ENCODE measurements at regions not wholly inside any gene's neighbourhood (a gene's known extent, or its start where the extent isn't known, plus 50 kb on each side); places are given as distances from the start of the nearest gene placed in this dataset.
"Not testable (repeated sequence)": the region's sequence is repeated elsewhere in the genome, so short reads cannot be mapped to it uniquely, and the experiment has no call there.

DNA sequence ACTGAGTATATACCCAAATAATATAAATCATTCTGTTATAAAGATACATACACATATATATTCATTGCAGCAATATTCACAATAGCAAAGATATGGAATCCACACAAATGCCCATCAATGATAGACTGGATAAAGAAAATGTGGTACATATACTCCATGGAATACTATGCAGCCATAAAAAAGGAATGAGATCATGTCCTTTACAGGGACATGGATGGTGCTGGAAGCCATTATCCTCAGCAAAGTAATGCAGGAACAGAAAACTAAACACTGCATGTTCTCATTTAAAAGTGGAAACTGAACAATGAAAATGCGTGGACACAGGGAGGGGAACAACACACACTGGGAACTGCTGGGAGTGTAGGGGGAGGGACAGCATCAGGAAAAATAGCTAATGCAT lies 1344.2 kb downstream of the AMY1C start:
- intact Hi-C loops (cut with micrococcal nuclease): not testable (repeated sequence)

DNA sequence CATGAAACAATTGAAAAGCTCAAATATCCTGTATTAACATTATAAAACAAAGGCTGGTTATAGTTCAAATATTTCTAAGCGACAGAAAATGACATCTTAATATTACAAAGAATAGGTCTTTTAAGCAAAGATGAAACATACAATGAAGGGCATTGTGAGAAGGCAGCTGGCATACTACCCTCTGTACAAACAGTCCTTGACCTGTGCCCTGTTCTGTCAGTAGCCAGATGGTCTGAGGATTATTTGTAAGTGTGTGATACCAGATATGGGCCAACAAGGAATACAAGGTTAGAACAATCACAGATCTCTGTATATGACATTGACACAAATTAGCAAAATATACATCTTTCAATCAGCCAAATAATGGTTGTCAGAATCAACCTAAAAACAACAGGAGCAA lies 1350.4 kb downstream of the AMY1C start:
- intact Hi-C loops (cut with micrococcal nuclease): no loop called here

DNA sequence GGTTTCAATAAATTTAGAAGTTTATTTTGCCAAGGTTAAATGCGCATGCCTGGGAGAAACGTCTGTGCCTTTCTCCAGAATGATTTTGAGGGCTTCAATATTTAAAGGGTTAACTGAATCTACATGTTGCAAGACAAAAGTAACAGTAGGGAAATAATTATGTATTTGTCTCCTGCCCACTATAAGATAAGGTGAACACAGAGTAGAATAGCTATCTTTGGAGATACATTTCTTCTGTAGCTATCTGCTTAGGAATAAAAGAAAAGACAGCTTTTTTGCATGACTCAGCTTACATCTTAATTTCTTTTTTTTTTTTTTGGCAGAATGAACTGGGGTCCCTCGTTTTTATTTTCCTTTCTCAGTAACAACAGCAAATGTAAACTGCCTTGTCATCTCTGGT lies 1351.6 kb downstream of the AMY1C start:
- intact Hi-C loops (cut with micrococcal nuclease): no loop called here

DNA sequence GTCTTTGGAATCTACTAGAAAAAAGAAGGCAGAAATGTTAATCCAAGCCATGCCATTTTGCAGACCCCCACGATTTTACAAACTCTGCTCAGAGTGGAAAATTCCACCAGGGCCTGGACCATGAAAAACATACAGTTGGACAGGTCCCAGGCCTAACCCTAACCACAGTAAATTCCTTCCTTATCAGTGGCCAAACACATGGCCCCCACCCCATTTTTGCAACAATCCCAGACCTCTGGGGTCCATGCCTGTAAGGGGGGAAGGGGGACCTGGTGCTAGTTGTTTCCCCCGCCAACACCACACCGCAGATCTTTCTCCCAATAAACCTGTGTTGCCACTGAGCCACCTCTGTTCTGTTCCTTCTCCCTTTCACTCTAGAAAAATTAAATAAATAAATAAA lies 1352.7 kb downstream of the AMY1C start:
- intact Hi-C loops (cut with micrococcal nuclease): no loop called here

DNA sequence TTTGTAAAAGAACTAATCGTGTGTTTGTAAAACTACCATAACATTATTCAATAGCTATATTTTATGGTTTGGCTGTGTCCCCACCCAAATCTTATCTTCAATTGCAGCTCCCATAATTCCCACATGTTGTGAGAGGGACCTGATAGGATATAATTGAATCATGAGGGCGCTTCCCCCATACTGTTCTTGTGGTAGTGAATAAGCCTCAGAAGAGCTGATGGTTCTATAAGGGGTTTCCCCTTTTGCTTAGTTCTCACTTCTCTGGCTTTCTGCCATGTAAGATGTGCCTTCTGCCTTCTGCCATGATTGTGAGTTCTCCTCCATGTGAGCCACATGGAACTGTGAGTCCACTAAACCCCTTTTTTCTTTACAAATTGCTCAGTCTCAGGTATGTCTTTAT lies 1372.3 kb downstream of the AMY1C start:
- intact Hi-C loops (cut with micrococcal nuclease): no loop called here

DNA sequence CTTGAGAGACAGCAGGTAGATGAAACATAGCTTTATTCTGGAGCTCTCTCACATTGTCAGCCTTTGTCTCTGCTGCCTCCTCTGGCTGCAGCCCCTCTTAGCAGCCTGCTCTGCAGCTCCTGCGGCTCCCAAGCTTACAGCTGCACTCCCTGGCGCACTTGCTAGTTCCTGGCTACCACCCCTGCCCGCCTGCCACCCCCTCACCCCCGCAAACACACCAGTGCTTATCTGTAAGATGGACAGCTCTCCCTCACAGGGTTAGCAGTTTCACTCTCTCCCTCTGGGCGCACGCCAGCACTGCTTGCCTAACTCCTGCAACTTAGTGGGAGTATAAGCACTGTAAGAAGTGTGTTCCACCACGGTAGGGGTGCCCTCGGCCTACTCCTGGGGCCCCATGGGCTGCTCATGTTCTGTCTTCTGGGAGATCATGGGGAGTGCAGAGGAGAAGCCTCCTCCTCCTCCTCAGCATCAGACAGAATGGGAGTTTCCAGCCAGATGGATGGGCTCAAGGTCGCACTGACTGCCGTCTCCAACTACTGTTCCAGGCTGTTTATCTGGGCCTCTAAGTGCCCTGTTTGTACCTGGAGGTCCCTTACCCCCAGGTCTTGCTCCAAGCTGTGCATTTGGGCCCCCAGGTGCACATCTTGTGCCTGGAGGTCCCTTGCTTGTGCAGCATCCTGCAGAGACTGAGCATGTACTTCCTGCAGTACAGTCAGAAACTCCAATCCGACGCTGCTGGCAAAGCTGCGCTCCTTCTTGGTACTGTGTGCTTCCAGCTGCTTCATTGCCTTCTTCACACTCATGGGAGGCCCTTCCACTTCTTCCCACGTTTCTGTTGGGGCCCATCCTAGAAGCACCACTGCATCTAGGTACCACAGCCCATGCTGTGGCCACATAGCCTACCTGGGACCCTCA lies 1388.1 kb downstream of the AMY1C start:
- intact Hi-C loops (cut with micrococcal nuclease): no loop called here

DNA sequence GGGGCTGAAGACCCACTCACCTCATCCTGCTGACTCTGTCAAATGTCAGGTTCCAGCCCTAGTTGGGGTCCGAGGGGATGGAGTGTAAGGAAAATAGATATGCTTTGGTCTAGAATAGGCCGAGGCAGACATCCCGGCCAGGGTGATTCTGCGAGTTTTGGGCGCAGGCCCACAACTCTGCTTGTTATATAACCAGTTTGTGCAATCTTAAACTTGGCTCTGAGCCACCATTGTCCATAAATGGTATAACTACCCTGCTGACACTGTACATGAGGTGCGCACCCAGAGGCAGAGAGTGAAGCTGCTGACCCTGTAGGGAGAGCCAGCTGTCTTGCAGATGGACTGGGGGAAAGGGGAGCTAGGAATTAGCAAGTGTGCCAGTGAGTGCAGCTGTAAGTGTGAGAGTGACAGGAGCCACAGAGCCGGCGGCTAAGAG lies 1388.8 kb downstream of the AMY1C start:
- intact Hi-C loops (cut with micrococcal nuclease): no loop called here

DNA sequence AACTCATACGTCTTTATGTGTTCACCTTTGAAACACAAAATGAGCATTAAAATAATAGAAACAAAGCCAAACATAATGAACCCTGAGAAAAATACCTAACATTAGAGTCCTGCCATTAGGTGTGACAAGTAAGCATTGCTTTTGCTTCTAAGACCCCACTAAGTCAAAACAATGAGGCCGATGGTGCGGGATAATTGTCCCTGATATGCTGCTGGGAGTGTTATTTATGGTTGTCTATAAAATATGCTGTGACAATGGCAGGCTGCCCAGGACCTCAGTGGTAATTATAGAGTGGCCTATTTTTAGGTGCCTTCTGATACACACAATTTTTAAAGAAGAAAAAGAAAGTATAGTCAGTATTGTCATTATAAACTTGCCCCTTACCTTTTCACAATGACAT lies 1423.1 kb downstream of the AMY1C start:
- intact Hi-C loops (cut with micrococcal nuclease): no loop called here

DNA sequence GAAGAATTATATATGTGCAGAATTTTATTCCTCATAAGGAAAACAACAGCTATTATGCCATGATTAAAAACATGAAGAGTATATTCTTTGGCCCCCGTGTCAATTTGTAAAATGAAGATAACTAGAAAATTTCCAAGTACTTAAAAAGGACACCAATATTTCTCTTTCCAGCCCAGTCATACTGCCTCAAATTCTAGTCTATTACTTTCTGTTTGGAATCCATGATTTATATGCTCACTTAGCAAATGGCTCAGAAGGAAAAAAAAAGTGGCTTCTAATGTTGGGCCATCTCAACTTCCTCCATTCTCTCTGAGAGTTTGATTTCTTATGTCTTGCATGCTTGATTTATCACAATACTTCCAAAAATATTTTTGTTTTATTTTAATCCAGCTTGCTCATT lies 1431.1 kb downstream of the AMY1C start:
- intact Hi-C loops (cut with micrococcal nuclease): no loop called here

DNA sequence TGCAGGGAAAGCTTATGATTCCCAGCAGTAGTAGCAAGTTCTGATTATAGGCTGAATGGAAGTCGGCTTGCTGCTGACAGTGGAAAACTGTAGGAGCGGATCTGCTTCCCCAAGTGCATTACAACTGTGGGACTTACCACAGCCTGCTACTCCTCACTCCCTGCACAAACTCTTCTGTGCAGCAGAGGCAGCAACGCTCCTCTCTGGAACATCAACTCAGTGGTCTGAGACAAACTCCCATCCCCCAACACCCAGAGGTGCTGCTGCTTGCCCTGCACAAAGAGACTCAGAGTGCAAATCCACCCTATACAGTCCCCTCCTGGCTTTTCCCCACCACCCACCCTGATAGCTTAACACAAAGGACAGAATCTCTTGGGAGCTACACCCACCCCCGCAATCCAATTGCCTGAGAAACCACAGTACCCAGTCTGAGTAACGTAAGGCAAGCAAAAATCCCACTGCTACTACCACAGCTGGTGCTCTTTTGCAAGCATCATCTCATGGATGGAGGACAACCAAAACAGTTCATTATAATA lies 1455.2 kb downstream of the AMY1C start:
- intact Hi-C loops (cut with micrococcal nuclease): no loop called here

DNA sequence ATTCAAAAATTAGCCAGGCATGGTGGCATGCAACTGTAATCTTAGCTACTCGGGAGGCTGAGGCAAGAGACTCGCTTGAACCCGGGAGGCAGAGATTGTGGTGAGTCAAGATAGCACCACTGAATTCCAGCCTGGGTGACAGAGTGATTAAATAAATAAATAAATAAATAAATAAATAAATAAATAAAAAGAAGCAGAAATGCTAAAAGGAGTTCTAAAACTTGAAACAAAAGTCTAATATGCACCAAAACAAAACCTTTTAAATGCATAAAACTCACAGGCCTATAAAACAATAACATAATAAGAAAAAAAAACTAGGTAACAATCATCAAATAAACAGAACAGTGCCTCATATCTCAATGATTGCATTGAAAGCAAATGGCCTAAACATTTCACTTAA lies 1458.9 kb downstream of the AMY1C start:
- intact Hi-C loops (cut with micrococcal nuclease): no loop called here

DNA sequence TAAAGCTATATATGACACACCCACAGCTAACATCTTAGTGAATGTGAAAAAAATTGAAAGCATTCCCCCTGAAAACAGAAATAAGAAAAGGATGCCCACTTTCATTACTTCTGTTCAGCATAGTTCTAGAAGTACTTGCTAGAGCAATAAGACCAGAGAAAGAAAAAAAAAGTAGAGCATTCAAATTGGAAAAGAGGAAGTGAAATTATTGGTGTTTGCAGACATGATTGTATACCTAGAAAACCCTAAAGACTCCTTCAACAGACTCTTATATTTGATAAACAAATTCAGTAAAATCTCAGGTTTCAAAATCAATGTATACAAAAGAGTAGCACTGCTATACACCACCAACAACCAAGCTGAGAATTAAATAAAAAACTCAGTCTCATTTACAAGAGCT lies 1461.0 kb downstream of the AMY1C start:
- intact Hi-C loops (cut with micrococcal nuclease): no loop called here

DNA sequence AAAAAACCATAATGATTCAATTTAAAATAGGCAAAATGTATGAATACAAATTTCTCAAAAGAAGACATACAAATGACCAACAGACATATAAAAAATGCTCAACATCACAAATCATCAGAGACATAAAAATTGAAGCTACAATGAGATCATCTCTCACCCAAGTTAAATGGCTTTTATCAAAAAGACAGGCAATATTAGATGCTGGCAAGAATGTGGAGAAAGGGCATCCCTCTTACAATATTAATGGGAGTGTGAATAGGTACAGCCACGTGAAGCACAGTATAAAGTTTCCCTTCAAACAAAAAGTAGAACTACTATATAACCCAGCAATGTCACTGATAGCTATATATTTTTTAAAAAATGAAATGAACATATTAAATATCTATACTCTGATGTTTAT lies 1481.7 kb downstream of the AMY1C start:
- intact Hi-C loops (cut with micrococcal nuclease): no loop called here

DNA sequence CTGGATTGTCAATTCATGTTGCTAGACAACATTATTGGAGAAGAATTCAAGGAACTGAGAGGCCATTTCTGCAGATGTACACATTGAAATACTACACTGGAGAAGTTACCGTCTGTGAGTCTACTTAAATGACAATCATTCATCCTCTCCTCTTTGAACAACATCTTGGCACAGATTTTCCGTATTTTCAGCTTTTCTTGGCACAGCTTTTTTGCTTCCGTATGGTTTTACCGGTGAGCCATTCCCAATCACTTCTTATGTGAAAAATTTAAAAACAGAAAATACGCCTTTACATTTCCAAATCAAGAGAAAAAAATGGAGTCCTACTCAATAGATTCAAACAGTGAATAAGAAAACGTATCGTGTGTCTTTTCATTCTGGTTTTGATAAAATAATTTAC lies 1493.7 kb downstream of the AMY1C start:
- intact Hi-C loops (cut with micrococcal nuclease): no loop called here

DNA sequence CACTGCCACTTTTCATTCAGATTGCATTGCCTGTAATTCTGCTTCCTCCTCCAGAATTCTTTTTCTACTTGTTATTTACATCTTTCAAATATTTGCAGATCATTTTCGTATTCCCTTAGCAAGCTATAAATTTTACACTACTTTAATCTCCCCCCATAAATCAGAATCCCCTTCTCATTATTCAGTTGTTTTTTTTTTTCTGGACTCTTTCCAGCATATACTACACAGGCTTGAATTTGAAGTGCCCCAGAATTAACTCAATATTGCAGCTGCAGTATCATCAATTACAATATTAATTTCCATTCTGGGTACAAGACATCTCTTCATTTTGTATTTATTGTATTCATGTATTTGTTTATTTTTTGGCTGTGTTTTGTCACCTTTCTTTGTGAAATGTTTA lies 1494.3 kb downstream of the AMY1C start:
- intact Hi-C loops (cut with micrococcal nuclease): no loop called here

DNA sequence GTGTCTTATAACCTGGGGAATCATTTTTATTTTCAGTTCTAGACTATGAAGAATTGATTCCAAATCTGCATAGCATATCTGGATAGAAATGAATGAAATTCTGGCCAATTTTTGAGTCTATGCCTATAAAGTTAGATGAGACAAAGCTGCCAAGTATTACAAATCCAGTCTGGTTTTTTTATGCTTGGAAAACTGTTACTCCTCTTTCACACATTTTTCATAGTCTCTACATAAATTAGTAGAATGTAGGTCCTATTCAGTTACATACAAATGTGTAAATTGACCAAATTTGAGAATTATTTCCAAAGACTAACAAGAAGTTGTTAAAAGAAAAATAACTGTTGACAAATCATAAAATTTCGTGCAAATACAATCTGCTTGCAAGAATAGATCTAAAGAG lies 1505.2 kb downstream of the AMY1C start:
- intact Hi-C loops (cut with micrococcal nuclease): no loop called here

DNA sequence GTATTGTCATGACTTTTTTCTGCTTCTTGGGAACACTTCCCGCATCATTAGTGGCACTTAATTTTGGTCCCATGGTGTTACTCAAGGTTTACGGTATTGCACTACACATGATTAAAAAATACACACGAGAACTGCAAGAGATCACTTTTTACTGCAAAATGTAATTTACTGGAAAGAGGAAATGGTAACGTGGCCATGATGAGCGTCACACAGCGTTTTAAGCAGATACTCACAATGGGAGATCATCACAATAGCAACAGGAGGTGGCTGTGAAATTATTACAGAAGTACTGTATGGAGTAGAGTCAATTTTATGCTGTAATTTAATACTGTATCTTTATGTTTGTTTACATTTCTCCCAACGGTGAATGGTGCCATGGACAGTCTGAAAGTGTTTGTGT lies 1510.3 kb downstream of the AMY1C start:
- intact Hi-C loops (cut with micrococcal nuclease): no loop called here

DNA sequence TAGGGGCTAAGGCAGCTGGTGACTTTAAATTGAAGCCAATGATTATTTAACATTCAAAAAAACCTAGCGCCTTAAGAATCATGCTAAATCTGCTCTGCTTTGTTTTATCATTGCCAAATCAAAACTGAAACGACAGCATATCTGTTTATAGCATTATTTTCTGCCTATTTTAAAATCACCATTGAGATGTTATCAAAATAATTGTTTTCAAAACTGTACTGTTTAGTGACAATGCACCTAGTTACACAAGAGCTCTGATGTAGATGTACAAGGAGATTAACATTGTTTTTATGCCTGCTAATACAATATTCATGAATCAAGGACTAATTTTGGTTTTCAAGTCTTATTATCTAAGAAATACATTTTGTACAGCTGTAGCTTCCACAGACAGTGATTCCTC lies 1521.3 kb downstream of the AMY1C start:
- intact Hi-C loops (cut with micrococcal nuclease): no loop called here

DNA sequence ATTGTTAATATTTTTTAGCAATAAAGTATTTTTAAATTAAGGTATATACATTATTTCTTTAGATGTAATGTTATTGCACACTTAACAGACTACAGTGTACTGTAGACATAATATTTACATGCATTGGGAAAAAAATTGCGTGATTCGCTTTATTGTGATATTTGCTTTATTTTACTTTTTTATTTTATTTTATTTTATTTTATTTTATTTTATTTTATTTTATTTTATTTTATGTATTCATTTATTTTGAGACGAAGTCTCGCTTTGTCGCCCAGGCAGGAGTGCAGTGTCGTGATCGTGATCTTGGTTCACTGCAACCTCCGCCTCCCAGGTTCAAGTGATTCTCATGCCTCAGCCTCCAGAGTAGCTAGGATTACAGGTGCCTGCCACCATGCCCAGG lies 1522.7 kb downstream of the AMY1C start:
- intact Hi-C loops (cut with micrococcal nuclease): not testable (repeated sequence)

DNA sequence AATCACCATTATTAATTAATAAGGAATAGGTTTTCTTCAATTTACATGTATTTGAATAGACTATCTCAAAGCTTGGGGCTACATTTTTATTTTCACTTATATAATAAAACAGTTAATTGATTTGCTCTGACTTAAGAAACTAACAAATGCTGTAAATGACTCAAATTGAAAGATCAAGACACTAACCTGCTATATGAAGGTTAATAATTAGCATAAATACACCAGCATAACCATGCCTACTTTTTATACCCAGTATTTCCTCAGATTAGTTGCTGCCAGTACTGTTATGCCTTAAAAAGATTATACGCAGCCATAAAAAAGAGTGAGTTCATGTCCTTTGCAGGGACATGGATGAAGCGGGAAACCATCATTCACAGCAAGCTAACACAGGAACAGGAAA lies 1545.1 kb downstream of the AMY1C start:
- intact Hi-C loops (cut with micrococcal nuclease): no loop called here

DNA sequence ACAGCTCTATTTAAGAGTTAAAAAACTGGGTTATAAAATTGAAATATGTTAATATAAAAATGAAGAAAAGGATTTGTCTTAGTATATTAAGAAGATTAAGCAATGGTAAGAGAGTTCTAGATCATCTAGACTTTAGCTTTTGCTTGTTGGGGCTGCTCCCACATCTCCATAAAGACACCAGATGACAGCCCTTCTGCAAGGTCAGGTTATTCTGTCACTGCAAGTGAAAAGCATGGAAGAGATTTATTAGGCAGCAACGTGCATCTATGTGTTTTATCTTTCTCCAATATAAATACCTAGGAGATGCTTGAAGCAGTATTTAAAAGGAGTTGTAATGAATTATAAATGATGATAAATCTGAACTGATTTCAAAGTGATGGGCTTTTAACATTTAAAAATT lies 1560.4 kb downstream of the AMY1C start:
- intact Hi-C loops (cut with micrococcal nuclease): no loop called here

DNA sequence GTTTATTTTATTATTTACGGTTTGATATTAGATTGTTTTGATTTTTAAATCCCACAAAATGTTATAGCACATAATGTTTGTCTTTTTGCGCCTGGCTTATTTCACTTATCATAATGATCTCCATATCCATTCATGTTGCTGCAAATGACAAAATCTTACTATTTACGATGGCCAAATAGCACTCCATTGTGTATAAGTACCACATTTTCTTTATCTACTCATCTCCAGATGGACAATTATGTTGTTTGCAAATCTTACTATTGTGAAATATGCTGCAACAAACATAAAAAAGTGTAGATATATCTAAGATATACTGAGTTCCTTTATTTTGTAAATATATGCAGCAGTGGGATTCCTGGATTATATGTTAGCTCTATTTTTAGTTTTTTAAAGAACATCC lies 1568.3 kb downstream of the AMY1C start:
- intact Hi-C loops (cut with micrococcal nuclease): no loop called here

DNA sequence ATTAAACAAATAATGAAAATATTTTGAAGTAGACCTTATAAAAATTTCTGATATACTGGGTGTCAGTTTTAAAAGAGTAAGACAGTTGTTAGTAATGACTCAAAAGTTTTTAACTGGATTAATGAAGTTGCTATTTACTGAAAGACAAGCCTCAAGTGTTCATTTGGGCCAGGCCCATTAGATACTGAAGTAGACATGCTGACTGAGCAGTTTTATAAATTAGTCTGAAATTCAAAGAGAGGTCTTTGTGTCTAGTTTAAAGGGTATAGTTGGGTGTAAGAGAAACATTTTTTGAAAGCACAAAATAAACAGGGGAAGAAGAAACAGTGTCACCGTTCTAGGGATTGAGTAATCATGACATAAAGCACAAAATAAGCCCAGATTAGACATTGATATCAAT lies 1577.2 kb downstream of the AMY1C start:
- intact Hi-C loops (cut with micrococcal nuclease): no loop called here
